Caco-2 (cell line): ENCODE measurements at regions not wholly inside any gene's neighbourhood (a gene's known extent, or its start where the extent isn't known, plus 50 kb on each side); places are given as distances from the start of the nearest gene placed in this dataset.

Source experiments
- BruUV-seq: library from RNA; stranded (reverse); fragments of 400-500 nt; replicated peaks from 2 replicates; lab custom pipeline; 2021; lab: Mats Ljungman, UMichigan
- CTCF ChIA-PET: fragments of 300-600 bp; sonication (Branson Sonifier 250); formaldehyde crosslinking; loops from one replicate; lab custom pipeline; 2022; ENCODE audit warnings: antibody characterized with exemption; lab: Charles Lee
- POLR2A ChIA-PET: fragments of 300-600 bp; sonication (Branson Sonifier 250); formaldehyde crosslinking; loops from one replicate; lab custom pipeline; 2022; ENCODE audit warnings: antibody characterized with exemption; lab: Charles Lee
- DNase-seq, 2 experiments: peaks; one replicate each; pipeline versions ENCODE4 v3.0.0 to v3.0.0-alpha.2; 2020 to 2022
- H3K27me3 ChIP-seq: replicated peaks from 2 replicates; pipeline ENCODE4 v1.6.0; 2011; ENCODE audit warnings: low read length; ENCODE audit not compliant: control insufficient read depth, insufficient read depth
- H3K36me3 ChIP-seq: 2 replicates; pipeline ENCODE4 v1.5.1; 2011; ENCODE audit warnings: low read length; ENCODE audit not compliant: control insufficient read depth, insufficient read depth
- H3K4me1 ChIP-seq: fragments of 250-450 bp; sonication (Bioruptor Pico); 2 replicates; pipeline ENCODE4 v1.5.1; 2020; ENCODE audit warnings: mild to moderate bottlenecking
- H3K4me3 ChIP-seq: 2 replicates; pipeline ENCODE4 v1.5.1; 2011; ENCODE audit warnings: low read depth, mild to moderate bottlenecking, control low read depth, low read length
- H3K9me3 ChIP-seq: fragments of 250-450 bp; sonication (Bioruptor Pico); 2 replicates; pipeline ENCODE4 v1.5.1; 2020; ENCODE audit warnings: mild to moderate bottlenecking, moderate library complexity
- H3K27ac Mint-ChIP-seq: one replicate; pipeline ENCODE4 v1.8.0; 2022; ENCODE audit warnings: mixed read lengths; ENCODE audit not compliant: unreplicated experiment
- H3K27me3 Mint-ChIP-seq: one replicate; pipeline ENCODE4 v1.8.0; 2022; ENCODE audit warnings: mixed read lengths; ENCODE audit not compliant: insufficient read depth, unreplicated experiment
- H3K36me3 Mint-ChIP-seq: one replicate; pipeline ENCODE4 v1.8.0; 2022; ENCODE audit warnings: mild to moderate bottlenecking, mixed read lengths; ENCODE audit not compliant: insufficient read depth, unreplicated experiment
- H3K4me1 Mint-ChIP-seq: one replicate; pipeline ENCODE4 v1.8.0; 2022; ENCODE audit warnings: low read depth, mixed read lengths; ENCODE audit not compliant: unreplicated experiment
- H3K4me3 Mint-ChIP-seq: one replicate; pipeline ENCODE4 v1.8.0; 2022; ENCODE audit warnings: mild to moderate bottlenecking, moderate library complexity, mixed read lengths; ENCODE audit not compliant: unreplicated experiment
- H3K9me3 Mint-ChIP-seq: one replicate; pipeline ENCODE4 v1.8.0; 2022; ENCODE audit warnings: mixed read lengths; ENCODE audit not compliant: unreplicated experiment
- intact Hi-C: fragments of 100-400 bp; cut with micrococcal nuclease; formaldehyde crosslinking; loops from one replicate; pipeline ENCODE4 v1.10.0; 2022; ENCODE audit not compliant: unreplicated experiment
- TF ChIP-seq, protein P1 (sequence below), 2 experiments: fragments of 200-600 bp in 1 of 2; IDR thresholded peaks; 1 replicate in 1 of 2; 2 replicates in 1 of 2; pipeline versions ENCODE4 v1.5.1 to v1.8.0; 2011 to 2022; ENCODE audit warnings: antibody characterized with exemption in 1 of 2, control low read depth in 1 of 2, inconsistent platforms in 1 of 2, low read depth in 1 of 2, low read length in 1 of 2, mild to moderate bottlenecking in 1 of 2, moderate library complexity in 1 of 2; ENCODE audit not compliant: insufficient read depth in 1 of 2, severe bottlenecking in 1 of 2, unreplicated experiment in 1 of 2

DNA sequence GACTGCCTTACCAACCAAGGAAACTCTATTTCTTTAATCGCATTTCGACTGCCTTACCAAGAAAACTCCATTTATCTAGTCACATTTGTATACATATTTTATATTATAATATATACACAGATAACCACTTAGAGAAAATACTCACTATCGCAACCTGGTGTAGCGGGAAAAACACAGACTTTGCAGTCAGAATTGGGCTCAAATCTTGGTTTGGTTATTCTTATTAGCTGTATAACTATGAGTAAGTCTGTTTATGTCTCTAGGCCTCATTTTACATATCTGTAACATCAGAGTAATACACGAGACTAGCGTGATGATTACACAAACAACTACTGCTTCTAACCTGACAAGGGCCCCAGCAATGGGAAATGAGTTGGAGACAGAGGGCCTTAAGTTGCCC, 127.5 kb upstream of the POU5F2 start:
- TF ChIP-seq, protein P1, sequence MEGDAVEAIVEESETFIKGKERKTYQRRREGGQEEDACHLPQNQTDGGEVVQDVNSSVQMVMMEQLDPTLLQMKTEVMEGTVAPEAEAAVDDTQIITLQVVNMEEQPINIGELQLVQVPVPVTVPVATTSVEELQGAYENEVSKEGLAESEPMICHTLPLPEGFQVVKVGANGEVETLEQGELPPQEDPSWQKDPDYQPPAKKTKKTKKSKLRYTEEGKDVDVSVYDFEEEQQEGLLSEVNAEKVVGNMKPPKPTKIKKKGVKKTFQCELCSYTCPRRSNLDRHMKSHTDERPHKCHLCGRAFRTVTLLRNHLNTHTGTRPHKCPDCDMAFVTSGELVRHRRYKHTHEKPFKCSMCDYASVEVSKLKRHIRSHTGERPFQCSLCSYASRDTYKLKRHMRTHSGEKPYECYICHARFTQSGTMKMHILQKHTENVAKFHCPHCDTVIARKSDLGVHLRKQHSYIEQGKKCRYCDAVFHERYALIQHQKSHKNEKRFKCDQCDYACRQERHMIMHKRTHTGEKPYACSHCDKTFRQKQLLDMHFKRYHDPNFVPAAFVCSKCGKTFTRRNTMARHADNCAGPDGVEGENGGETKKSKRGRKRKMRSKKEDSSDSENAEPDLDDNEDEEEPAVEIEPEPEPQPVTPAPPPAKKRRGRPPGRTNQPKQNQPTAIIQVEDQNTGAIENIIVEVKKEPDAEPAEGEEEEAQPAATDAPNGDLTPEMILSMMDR (IDR thresholded peaks at IDR 0.05; ENCODE audit: insufficient read depth in 1 of 2, low read depth in 1 of 2, low read length in 1 of 2, severe bottlenecking in 1 of 2, unreplicated experiment in 1 of 2), result no peak
- no peaks in the 10 kb centered on the region for H3K4me1 ChIP-seq
- no peaks in the 10 kb centered on the region for H3K9me3 ChIP-seq
- Mint-ChIP-seq H3K4me3 (no peak overlapping the region), H3K36me3 (no peaks in the 10 kb centered on the region), H3K27ac (no peak overlapping the region), H3K9me3 (no peaks in the 10 kb centered on the region), H3K4me1 (no peaks in the 10 kb centered on the region), H3K27me3 (no peaks in the 10 kb centered on the region)
- ChIA-PET CTCF (no interaction called here), POLR2A (no interaction called here)
- no TSS peak for BruUV-seq
- no peaks in the 10 kb centered on the region for H3K36me3 ChIP-seq
- intact Hi-C loops, result no loop called here
- H3K4me3 ChIP-seq, result no peak overlapping the region
- DNase-seq, result no peak
- H3K27me3 ChIP-seq, result no peaks in the 10 kb centered on the region

DNA sequence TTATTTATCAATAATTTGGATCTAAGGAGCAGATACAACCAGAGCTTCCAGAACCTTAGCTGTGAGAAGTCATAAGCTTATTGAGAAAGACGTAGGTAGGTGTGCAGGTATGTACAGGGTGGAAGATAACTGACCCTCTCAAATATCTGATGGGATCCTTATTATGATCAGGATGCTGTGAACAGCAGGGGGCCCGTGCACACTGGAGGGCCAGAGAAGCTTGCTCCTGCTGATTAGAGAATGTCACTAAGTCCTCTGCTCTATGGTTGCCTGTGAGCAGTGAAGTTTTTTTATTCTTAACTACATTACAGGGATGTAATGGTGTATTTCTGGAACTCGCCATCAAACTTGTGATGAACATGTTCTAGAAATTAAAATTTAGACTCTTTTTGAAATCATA, 108.9 kb upstream of the POU5F2 start:
- Mint-ChIP-seq H3K36me3 (no peaks in the 10 kb centered on the region), H3K4me1 (peaks cover 7% of the 10 kb centered on the region), H3K27ac (no peak overlapping the region), H3K4me3 (no peak overlapping the region), H3K27me3 (no peaks in the 10 kb centered on the region), H3K9me3 (no peaks in the 10 kb centered on the region)
- ChIA-PET CTCF (no interaction called here), POLR2A (no interaction called here)
- peaks cover 6% of the 10 kb centered on the region; the same call in 1 of the 2 replicates for H3K4me1 ChIP-seq
- peak in 1 of 2 experiments; percentile 9 for DNase-seq
- BruUV-seq, result no TSS peak
- H3K27me3 ChIP-seq, result no peaks in the 10 kb centered on the region
- TF ChIP-seq, protein P1 (IDR thresholded peaks at IDR 0.05; ENCODE audit: insufficient read depth in 1 of 2, low read depth in 1 of 2, low read length in 1 of 2, severe bottlenecking in 1 of 2, unreplicated experiment in 1 of 2), result peak in 1 of 2 experiments; percentile 38
- peaks cover 2% of the 10 kb centered on the region; the same call in 1 of the 2 replicates for H3K9me3 ChIP-seq
- no peak overlapping the region for H3K4me3 ChIP-seq
- intact Hi-C loops, result no loop called here
- H3K36me3 ChIP-seq, result no peaks in the 10 kb centered on the region

DNA sequence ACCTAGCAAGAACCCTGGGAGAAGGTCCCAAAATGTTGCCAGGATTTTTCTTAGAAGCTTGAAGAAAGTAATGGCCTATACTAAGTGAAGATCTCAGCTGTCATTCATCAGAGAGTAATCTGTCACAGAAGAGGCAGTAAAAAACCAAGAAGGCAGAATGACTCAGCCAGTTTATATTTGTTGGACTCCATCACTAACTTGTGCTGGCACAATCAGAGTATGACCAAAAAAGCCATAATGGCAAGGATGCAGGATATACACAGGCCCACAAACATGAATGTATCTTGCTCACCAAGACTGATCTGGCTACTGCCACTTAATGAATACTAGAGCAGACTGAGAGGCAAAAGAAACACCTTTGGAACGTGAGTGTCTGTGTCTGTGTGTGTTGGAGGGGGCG, 104.0 kb upstream of the POU5F2 start:
- POLR2A ChIA-PET, result no interaction called here

More for the DNA sequence above, 104.0 kb upstream of the POU5F2 start:
- Histone ChIP-seq H3K4me3 (no peak overlapping the region), H3K27me3 (no peaks in the 10 kb centered on the region), H3K36me3 (no peaks in the 10 kb centered on the region), H3K9me3 (peaks cover 5% of the 10 kb centered on the region; the same call in 1 of the 2 replicates), H3K4me1 (peaks cover 9% of the 10 kb centered on the region; the same call in 1 of the 2 replicates)
- H3K4me1 Mint-ChIP-seq, result peaks cover 7% of the 10 kb centered on the region
- no peak overlapping the region for H3K4me3 Mint-ChIP-seq
- BruUV-seq, result no TSS peak
- intact Hi-C loops, result loop anchor here (5.0 kb wide), 1 partner anchor 47 kb away; no protein-coding TSS in a partner anchor
- TF ChIP-seq, protein P1 (IDR thresholded peaks at IDR 0.05; ENCODE audit: insufficient read depth in 1 of 2, low read depth in 1 of 2, low read length in 1 of 2, severe bottlenecking in 1 of 2, unreplicated experiment in 1 of 2), result no peak
- no peaks in the 10 kb centered on the region for H3K27me3 Mint-ChIP-seq
- DNase-seq, result no peak
- no peaks in the 10 kb centered on the region for H3K36me3 Mint-ChIP-seq
- CTCF ChIA-PET, result no interaction called here
- no peak overlapping the region for H3K27ac Mint-ChIP-seq
- peaks cover 19% of the 10 kb centered on the region for H3K9me3 Mint-ChIP-seq
